Osteocyte (in vitro differentiated cells): ENCODE measurements at regions not wholly inside any gene's neighbourhood (a gene's known extent, or its start where the extent isn't known, plus 50 kb on each side); places are given as distances from the start of the nearest gene placed in this dataset.

ENCODE experiments used
- DNase-seq: peaks from one replicate; pipeline ENCODE4 v3.0.0; 2021; ENCODE audit warnings: mixed read lengths; ENCODE audit not compliant: unreplicated experiment; ENCODE audit errors: extremely low spot score
- H3K27ac Mint-ChIP-seq: one replicate; pipeline ENCODE4 v1.8.0; 2021; ENCODE audit warnings: mild to moderate bottlenecking, mixed read lengths; ENCODE audit not compliant: unreplicated experiment
- H3K27me3 Mint-ChIP-seq: one replicate; pipeline ENCODE4 v1.8.0; 2021; ENCODE audit warnings: mixed read lengths; ENCODE audit not compliant: unreplicated experiment
- H3K36me3 Mint-ChIP-seq: one replicate; pipeline ENCODE4 v1.8.0; 2021; ENCODE audit warnings: mixed read lengths; ENCODE audit not compliant: unreplicated experiment
- H3K4me1 Mint-ChIP-seq: one replicate; pipeline ENCODE4 v1.8.0; 2021; ENCODE audit warnings: mixed read lengths; ENCODE audit not compliant: unreplicated experiment
- H3K4me3 Mint-ChIP-seq: one replicate; pipeline ENCODE4 v1.8.0; 2021; ENCODE audit warnings: mild to moderate bottlenecking, moderate library complexity, mixed read lengths; ENCODE audit not compliant: unreplicated experiment
- H3K9me3 Mint-ChIP-seq: one replicate; pipeline ENCODE4 v1.8.0; 2021; ENCODE audit warnings: mixed read lengths; ENCODE audit not compliant: unreplicated experiment
- TF ChIP-seq, protein P1 (sequence below): fragments of 200-600 bp; sonication (generic); IDR thresholded peaks from 2 replicates; pipeline ENCODE4 v1.5.0; 2021; ENCODE audit warnings: antibody characterized with exemption, mild to moderate bottlenecking, moderate library complexity

DNA sequence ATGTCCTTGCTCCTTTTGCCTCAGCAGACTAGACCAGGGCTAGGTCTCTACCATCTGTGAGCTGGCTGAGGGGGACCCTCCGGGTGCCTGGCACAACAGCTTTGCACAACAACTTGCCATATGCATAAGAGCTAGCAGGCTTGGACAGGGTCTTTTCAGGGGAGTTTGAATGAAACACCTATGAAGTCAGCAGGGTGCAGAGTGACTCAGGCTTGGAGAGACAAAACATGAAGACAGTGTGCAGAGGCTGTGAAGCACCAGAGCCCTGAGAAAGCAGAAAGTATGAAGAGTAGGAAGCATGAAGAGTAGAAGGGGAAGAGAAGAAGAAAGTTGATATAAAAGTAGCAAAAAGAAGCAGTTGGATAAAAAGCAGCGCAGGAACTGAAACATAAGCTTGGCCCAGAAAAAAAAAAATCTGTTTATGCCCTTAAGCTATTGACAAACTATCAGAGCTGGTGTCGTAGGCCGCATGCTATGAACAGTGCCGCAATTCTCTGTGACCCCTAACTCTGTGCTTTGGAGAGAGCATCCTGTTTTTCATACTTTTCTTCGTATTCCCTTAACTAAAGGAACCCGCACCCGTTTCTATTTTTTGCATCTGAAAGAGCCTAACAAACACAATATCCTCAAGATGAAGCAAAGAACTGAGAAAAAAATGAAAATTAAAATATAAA lies 52.7 kb upstream of the FAM216B start:
- peak overlapping the region; percentile 82 for H3K27ac Mint-ChIP-seq
- H3K9me3 Mint-ChIP-seq, result peaks cover 12% of the 10 kb centered on the region
- H3K27me3 Mint-ChIP-seq, result no peaks in the 10 kb centered on the region
- no peak for DNase-seq
- H3K36me3 Mint-ChIP-seq, result peaks cover 3% of the 10 kb centered on the region
- H3K4me3 Mint-ChIP-seq, result peak overlapping the region; percentile 41
- peaks cover 15% of the 10 kb centered on the region for H3K4me1 Mint-ChIP-seq
- TF ChIP-seq, protein P1, sequence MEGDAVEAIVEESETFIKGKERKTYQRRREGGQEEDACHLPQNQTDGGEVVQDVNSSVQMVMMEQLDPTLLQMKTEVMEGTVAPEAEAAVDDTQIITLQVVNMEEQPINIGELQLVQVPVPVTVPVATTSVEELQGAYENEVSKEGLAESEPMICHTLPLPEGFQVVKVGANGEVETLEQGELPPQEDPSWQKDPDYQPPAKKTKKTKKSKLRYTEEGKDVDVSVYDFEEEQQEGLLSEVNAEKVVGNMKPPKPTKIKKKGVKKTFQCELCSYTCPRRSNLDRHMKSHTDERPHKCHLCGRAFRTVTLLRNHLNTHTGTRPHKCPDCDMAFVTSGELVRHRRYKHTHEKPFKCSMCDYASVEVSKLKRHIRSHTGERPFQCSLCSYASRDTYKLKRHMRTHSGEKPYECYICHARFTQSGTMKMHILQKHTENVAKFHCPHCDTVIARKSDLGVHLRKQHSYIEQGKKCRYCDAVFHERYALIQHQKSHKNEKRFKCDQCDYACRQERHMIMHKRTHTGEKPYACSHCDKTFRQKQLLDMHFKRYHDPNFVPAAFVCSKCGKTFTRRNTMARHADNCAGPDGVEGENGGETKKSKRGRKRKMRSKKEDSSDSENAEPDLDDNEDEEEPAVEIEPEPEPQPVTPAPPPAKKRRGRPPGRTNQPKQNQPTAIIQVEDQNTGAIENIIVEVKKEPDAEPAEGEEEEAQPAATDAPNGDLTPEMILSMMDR, result no peak

DNA sequence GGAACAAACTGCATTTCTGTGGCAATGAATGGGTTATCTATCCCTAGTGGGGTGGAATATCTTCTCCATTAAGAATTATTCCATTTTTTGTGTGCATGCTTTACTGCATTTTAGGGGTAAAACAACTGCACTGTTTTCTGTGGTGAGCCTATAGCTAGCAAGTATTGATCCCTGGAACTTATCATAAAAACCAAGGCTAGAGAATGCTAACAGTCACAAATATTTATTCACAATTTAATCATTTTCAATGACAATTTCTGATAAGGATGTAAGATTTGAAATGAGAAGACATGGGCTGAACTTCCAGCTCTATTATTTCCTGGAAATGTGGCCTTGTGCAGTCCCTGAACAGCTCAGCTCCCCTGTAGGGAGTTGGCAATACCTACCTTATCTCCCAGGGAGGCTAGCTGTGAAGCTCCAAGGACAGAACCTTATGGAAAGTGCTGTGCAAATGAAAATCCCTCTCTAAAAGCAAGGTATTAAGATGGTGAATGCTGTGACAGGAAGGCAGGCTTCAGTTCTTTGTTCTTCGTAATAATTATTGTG lies 51.5 kb upstream of the FAM216B start:
- Mint-ChIP-seq H3K27ac (no peak overlapping the region), H3K27me3 (no peaks in the 10 kb centered on the region), H3K9me3 (peaks cover 12% of the 10 kb centered on the region), H3K4me1 (peaks cover 15% of the 10 kb centered on the region), H3K4me3 (no peak overlapping the region), H3K36me3 (peaks cover 3% of the 10 kb centered on the region)
- TF ChIP-seq, protein P1, result no peak
- no peak for DNase-seq
